Lower leg skin (tissue), 3 donors: ENCODE measurements at regions not wholly inside any gene's neighbourhood (a gene's known extent, or its start where the extent isn't known, plus 50 kb on each side); places are given as distances from the start of the nearest gene placed in this dataset.

Experiments used
- POLR2A ChIP-seq, 2 donors: fragments of 450-650 bp; IDR thresholded peaks; one replicate each; pipeline ENCODE4 v1.6.1; 2016 to 2017; ENCODE audit warnings: antibody characterized with exemption in 2 of 2, mild to moderate bottlenecking in 1 of 2, moderate library complexity in 1 of 2
- TF ChIP-seq, protein P1 (sequence below), 3 donors: fragments of 450-650 bp; IDR thresholded peaks; one replicate each; pipeline ENCODE4 v1.5.1; 2016; ENCODE audit warnings: antibody characterized with exemption in 3 of 3, mild to moderate bottlenecking in 3 of 3, moderate library complexity in 2 of 3

DNA sequence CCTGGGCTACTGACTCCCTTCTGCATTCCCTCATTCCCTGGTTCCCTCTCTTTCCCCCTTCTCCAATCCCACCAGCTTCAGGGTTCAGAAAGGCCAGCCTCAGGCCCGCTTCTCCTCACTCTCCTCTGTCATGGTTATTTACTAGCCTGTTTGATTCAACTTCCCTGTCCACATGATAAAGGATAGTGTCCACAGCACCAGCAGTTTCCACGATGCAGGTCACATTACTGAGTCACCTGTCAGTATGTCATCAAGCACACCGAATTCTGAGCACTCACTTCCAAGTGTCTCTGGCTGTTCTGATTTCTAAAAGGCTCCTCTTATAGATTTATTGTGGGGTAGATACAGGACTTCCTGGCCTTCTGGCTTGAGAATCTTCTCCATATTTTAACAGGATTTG, 96.6 kb upstream of the CTNNB1 start:
- TF ChIP-seq, protein P1, sequence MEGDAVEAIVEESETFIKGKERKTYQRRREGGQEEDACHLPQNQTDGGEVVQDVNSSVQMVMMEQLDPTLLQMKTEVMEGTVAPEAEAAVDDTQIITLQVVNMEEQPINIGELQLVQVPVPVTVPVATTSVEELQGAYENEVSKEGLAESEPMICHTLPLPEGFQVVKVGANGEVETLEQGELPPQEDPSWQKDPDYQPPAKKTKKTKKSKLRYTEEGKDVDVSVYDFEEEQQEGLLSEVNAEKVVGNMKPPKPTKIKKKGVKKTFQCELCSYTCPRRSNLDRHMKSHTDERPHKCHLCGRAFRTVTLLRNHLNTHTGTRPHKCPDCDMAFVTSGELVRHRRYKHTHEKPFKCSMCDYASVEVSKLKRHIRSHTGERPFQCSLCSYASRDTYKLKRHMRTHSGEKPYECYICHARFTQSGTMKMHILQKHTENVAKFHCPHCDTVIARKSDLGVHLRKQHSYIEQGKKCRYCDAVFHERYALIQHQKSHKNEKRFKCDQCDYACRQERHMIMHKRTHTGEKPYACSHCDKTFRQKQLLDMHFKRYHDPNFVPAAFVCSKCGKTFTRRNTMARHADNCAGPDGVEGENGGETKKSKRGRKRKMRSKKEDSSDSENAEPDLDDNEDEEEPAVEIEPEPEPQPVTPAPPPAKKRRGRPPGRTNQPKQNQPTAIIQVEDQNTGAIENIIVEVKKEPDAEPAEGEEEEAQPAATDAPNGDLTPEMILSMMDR (IDR thresholded peaks at IDR 0.05), result no peak
- TF ChIP-seq POLR2A (IDR thresholded peaks at IDR 0.05), result no peak
